Ishikawa (cell line): ENCODE measurements at regions not wholly inside any gene's neighbourhood (a gene's known extent, or its start where the extent isn't known, plus 50 kb on each side); places are given as distances from the start of the nearest gene placed in this dataset.

Source experiments
- CEBPB ChIP-seq: IDR thresholded peaks from 2 replicates; pipeline ENCODE4 v1.6.1; 2012
- CREB1 ChIP-seq: IDR thresholded peaks from 2 replicates; pipeline ENCODE4 v1.6.1; 2012; ENCODE audit warnings: low read depth
- EGR1 ChIP-seq: IDR thresholded peaks from 2 replicates; pipeline ENCODE4 v1.6.1; 2012
- EP300 ChIP-seq: IDR thresholded peaks from 2 replicates; pipeline ENCODE4 v1.6.1; 2012; ENCODE audit warnings: borderline replicate concordance
- FOXM1 ChIP-seq: IDR thresholded peaks from 2 replicates; pipeline ENCODE4 v1.6.1; 2012; ENCODE audit warnings: low read depth, borderline replicate concordance
- MAX ChIP-seq: IDR thresholded peaks from 2 replicates; pipeline ENCODE4 v1.6.1; 2012
- NFIC ChIP-seq: IDR thresholded peaks from 2 replicates; pipeline ENCODE4 v1.6.1; 2012
- RAD21 ChIP-seq: IDR thresholded peaks from 2 replicates; pipeline ENCODE4 v1.6.1; 2012; ENCODE audit warnings: low read depth
- TAF1 ChIP-seq: IDR thresholded peaks from 2 replicates; pipeline ENCODE4 v1.6.1; 2012; ENCODE audit warnings: low read depth, mild to moderate bottlenecking
- TCF12 ChIP-seq: IDR thresholded peaks from 2 replicates; pipeline ENCODE4 v1.6.1; 2012; ENCODE audit warnings: low read depth
- TEAD4 ChIP-seq: IDR thresholded peaks from 2 replicates; pipeline ENCODE4 v1.6.1; 2012
- YY1 ChIP-seq: IDR thresholded peaks from 2 replicates; pipeline ENCODE4 v1.6.1; 2012; ENCODE audit warnings: low read depth
- ZBTB7A ChIP-seq: IDR thresholded peaks from 2 replicates; pipeline ENCODE4 v1.6.1; 2012; ENCODE audit warnings: low read depth
- TF ChIP-seq, protein P1 (sequence below): IDR thresholded peaks from 2 replicates; pipeline ENCODE4 v1.6.1; 2012; ENCODE audit warnings: low read depth, mild to moderate bottlenecking
- TF ChIP-seq, protein P2 (sequence below): IDR thresholded peaks from 2 replicates; pipeline ENCODE4 v1.6.1; 2012

DNA sequence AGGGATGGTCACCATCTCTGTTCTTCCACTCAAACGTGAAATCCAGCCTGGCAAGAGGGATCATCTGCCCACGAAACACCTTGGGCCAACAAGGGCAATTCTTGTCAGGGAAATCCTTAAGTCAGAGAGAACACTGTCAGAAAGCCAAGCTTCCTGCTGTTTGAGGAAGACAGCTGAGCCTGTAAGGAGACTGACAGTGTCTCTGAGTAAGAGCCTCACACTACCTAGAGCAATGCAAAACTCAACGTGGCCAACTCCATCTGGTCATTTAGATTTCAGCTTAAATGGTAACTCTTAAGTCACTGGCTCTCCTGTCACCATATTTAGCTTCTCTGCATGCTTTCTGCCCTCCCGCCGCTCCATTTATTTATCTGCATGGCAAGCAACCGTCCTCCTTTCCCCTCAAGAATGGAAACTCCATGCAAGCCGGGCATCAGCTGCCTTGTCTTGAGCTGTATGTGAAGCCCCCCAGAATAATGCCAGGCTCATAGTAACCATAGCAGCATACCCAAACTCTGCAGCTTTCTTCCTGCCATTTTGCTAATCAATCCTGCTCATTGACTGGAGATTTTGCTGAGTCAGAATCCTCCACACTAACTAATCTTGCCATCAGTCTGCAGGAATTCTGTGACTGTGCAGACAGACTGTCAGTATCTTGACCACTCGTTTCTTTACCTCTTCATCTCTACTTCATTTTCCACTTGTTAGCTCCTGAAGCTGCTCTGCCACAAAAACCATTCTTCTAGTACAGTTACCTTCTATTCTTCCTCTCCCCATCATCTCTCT lies 159.8 kb downstream of the IRS2 start:
- TF ChIP-seq TCF12 (no peak), NFIC (no peak)

DNA sequence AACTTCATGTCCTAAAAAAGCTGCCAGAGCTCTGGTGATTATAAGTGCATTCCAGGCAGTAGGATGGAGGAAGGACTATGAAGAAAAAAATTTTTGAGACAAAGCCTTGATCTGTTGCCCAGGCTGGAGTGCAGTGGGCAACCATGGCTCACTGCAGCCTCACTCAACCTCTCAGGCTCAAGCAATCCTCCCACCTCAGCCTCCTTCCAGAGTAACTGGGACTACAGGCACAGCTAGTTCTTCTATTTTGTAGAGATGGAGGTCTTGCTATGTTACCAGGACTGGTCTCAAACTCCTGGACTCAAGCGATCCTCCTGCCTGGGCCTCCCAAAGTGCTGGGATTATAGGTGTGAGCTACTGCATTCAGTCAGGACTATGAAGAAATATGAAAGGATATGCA lies 161.2 kb downstream of the IRS2 start:
- TF ChIP-seq MAX (no peak), CREB1 (no peak), EGR1 (no peak), EP300 (no peak), CEBPB (no peak), RAD21 (no peak), NFIC (no peak), TEAD4 (no peak), TAF1 (no peak), FOXM1 (no peak), ZBTB7A (no peak), TCF12 (no peak), YY1 (no peak)
- TF ChIP-seq, protein P1, sequence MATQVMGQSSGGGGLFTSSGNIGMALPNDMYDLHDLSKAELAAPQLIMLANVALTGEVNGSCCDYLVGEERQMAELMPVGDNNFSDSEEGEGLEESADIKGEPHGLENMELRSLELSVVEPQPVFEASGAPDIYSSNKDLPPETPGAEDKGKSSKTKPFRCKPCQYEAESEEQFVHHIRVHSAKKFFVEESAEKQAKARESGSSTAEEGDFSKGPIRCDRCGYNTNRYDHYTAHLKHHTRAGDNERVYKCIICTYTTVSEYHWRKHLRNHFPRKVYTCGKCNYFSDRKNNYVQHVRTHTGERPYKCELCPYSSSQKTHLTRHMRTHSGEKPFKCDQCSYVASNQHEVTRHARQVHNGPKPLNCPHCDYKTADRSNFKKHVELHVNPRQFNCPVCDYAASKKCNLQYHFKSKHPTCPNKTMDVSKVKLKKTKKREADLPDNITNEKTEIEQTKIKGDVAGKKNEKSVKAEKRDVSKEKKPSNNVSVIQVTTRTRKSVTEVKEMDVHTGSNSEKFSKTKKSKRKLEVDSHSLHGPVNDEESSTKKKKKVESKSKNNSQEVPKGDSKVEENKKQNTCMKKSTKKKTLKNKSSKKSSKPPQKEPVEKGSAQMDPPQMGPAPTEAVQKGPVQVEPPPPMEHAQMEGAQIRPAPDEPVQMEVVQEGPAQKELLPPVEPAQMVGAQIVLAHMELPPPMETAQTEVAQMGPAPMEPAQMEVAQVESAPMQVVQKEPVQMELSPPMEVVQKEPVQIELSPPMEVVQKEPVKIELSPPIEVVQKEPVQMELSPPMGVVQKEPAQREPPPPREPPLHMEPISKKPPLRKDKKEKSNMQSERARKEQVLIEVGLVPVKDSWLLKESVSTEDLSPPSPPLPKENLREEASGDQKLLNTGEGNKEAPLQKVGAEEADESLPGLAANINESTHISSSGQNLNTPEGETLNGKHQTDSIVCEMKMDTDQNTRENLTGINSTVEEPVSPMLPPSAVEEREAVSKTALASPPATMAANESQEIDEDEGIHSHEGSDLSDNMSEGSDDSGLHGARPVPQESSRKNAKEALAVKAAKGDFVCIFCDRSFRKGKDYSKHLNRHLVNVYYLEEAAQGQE: no peak
- TF ChIP-seq, protein P2, sequence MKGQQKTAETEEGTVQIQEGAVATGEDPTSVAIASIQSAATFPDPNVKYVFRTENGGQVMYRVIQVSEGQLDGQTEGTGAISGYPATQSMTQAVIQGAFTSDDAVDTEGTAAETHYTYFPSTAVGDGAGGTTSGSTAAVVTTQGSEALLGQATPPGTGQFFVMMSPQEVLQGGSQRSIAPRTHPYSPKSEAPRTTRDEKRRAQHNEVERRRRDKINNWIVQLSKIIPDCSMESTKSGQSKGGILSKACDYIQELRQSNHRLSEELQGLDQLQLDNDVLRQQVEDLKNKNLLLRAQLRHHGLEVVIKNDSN: no peak

DNA sequence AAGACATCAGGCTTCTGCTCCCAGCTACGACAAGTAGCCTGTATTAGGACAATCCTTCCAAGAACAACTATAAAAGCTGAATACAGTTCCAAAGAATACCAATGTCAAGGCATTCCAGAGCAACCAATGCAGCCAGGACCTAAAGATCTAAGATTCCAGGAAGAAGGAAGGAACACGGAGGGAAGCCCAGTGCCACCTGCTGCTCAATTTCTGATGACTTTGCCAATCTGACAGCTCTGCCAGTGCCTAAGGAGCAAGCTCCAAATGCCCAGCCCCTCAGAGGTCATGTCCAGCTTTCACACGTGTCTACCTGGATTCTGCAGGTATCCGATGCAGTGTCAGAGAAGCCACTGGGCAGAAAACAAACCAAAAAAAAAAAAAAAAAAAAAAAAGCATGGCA lies 164.4 kb downstream of the IRS2 start:
- TF ChIP-seq, protein P2: no peak
- no peak for TF ChIP-seq EP300
- no peak for TF ChIP-seq EGR1
- no peak for TF ChIP-seq TCF12
- no peak for TF ChIP-seq MAX
- TF ChIP-seq CREB1: no peak

DNA sequence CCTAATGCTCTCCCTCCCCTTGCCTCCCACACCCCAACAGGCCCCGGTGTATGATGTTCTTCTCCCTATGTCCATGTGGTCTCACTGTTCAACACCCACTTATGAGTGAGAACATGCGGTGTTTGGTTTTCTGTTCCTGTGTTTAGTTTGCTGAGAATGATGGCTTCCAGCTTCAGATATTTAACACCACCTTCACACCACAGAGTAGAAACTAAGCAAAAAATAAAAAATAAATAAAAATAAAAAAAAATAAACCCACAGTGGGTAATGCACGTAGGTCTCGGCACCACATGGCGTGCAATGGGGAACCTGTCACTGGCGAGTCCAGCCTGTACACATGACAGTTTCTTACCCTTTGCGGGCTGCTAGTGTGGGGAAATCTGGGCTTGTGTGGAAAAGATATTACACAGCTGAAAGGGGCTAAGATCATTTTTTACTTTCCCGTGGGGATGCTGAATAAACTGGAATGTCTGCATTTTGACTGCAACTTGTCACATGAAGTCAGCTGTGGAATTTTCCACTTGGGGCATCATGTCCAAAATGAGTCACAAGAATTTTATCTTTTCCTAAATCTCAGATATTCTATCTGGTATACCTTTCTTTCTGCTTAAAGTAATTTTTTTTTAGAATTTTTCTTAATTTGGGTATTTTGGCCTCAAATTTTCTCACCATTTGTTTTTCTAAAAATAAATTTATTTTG lies 170.5 kb downstream of the IRS2 start:
- TF ChIP-seq NFIC (no peak), TAF1 (no peak), TEAD4 (no peak), TCF12 (no peak), MAX (no peak), ZBTB7A (no peak), CEBPB (no peak), RAD21 (no peak), YY1 (no peak), CREB1 (no peak), EP300 (no peak)
- TF ChIP-seq, protein P1: no peak
- TF ChIP-seq, protein P2: no peak

- TF ChIP-seq ZBTB7A: no peak
- TF ChIP-seq FOXM1: no peak
- TF ChIP-seq TEAD4: no peak
- no peak for TF ChIP-seq CEBPB
- no peak for TF ChIP-seq NFIC
- no peak for TF ChIP-seq EP300
- no peak for TF ChIP-seq EGR1
- TF ChIP-seq, protein P1: no peak
- no peak for TF ChIP-seq TAF1
- TF ChIP-seq MAX: no peak
- TF ChIP-seq TCF12: no peak
- TF ChIP-seq, protein P2: no peak
- TF ChIP-seq CREB1: no peak
- TF ChIP-seq RAD21: no peak
- TF ChIP-seq YY1: no peak
Observed at GRCh38 chr13:109611912-109612691, 174.3 kb downstream of the IRS2 start.
